Uterus (tissue), 3 donors: ENCODE measurements at regions not wholly inside any gene's neighbourhood (a gene's known extent, or its start where the extent isn't known, plus 50 kb on each side); places are given as distances from the start of the nearest gene placed in this dataset.

Experiments used
- DNase-seq, 2 donors: peaks; one replicate each; pipeline ENCODE4 v3.0.0-alpha.2; 2019 to 2020
- H3K27ac ChIP-seq, 2 donors: fragments of 200-600 bp; sonication (generic); 1 replicate in 1 of 2; 2 replicates in 1 of 2; pipeline ENCODE4 v1.5.1; 2016 to 2018
- H3K27me3 ChIP-seq, 2 donors: fragments of 200-600 bp; sonication (generic); one replicate each; pipeline ENCODE4 v1.5.1; 2018 to 2019; ENCODE audit warnings: control low read depth in 1 of 2
- H3K36me3 ChIP-seq, 2 donors: fragments of 200-600 bp; sonication (generic); one replicate each; pipeline ENCODE4 v1.5.1; 2019; ENCODE audit warnings: control low read depth in 1 of 2
- H3K4me1 ChIP-seq, 2 donors: fragments of 200-600 bp; sonication (generic); one replicate each; pipeline ENCODE4 v1.5.1; 2018 to 2019; ENCODE audit warnings: control low read depth in 1 of 2
- H3K4me3 ChIP-seq, 2 donors: fragments of 200-600 bp; sonication (generic); 1 replicate in 1 of 2; 2 replicates in 1 of 2; pipeline ENCODE4 v1.5.1; 2018 to 2019; ENCODE audit warnings: mild to moderate bottlenecking in 1 of 2
- H3K9me3 ChIP-seq, 2 donors: fragments of 200-600 bp; sonication (generic); one replicate each; pipeline ENCODE4 v1.5.1; 2019; ENCODE audit warnings: control low read depth in 1 of 2
- CTCF ChIP-seq, 4 experiments: fragments of 200-600 bp in 2 of 4; fragments of 450-650 bp in 2 of 4; sonication (generic) in 2 of 4; IDR thresholded peaks; one replicate each; pipeline ENCODE4 v1.5.1; 2016 to 2019; ENCODE audit warnings: antibody characterized with exemption in 4 of 4, mild to moderate bottlenecking in 2 of 4, moderate library complexity in 1 of 4
- POLR2A ChIP-seq, 2 donors: fragments of 450-650 bp; IDR thresholded peaks; one replicate each; pipeline ENCODE4 v1.6.1; 2016; ENCODE audit warnings: antibody characterized with exemption in 2 of 2, mild to moderate bottlenecking in 1 of 2, moderate library complexity in 1 of 2
- intact Hi-C: fragments of 100-400 bp; cut with DNase I; formaldehyde crosslinking; loops from one replicate; pipeline ENCODE4 v1.15.1; 2023; ENCODE audit warnings: low total_unique reads
- donor health status: DM: yes; HTN: yes; CAD: no.

GRCh38 chr9:14453286-14453685 lies 139.3 kb upstream of the NFIB start:
- no peak for DNase-seq
- Histone ChIP-seq H3K9me3 (no peaks in the 10 kb centered on the region), H3K36me3 (no peaks in the 10 kb centered on the region), H3K27ac (no peak overlapping the region), H3K27me3 (no peaks in the 10 kb centered on the region), H3K4me3 (no peak overlapping the region), H3K4me1 (no peaks in the 10 kb centered on the region)
- TF ChIP-seq CTCF (IDR thresholded peaks at IDR 0.05) (no peak), POLR2A (IDR thresholded peaks at IDR 0.05) (no peak)
- intact Hi-C loops, result no loop called here

GRCh38 chr9:14452539-14452938 lies 138.6 kb upstream of the NFIB start:
- Histone ChIP-seq H3K4me1 (no peaks in the 10 kb centered on the region), H3K4me3 (no peak overlapping the region), H3K36me3 (no peaks in the 10 kb centered on the region), H3K9me3 (no peaks in the 10 kb centered on the region), H3K27ac (no peak overlapping the region), H3K27me3 (no peaks in the 10 kb centered on the region)
- intact Hi-C loops, result no loop called here
- DNase-seq, result no peak
- TF ChIP-seq POLR2A (IDR thresholded peaks at IDR 0.05) (no peak), CTCF (IDR thresholded peaks at IDR 0.05) (no peak)

DNA sequence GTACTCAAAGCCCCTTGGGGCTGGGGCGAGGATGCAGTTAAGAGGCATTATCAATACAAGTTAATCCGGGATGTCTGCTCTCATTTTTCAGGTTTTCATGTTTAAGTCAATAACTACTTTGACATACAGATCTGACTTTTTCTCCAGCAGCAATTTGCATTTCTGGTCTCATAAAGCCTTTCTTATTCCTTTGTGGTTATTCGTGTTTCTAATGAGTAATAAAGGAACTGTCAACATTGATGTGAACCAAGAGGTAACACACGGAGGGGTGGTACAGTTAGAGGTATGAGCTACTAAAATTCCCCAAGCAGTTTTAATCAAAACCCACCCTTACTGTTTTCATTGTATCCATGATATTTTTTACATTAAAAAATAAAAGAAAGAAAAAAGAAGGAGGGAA lies 138.0 kb upstream of the NFIB start:
- H3K4me3 ChIP-seq, result no peak overlapping the region
- H3K27me3 ChIP-seq, result no peaks in the 10 kb centered on the region
- no peaks in the 10 kb centered on the region for H3K36me3 ChIP-seq
- TF ChIP-seq CTCF (IDR thresholded peaks at IDR 0.05) (no peak), POLR2A (IDR thresholded peaks at IDR 0.05) (no peak)
- H3K4me1 ChIP-seq, result no peaks in the 10 kb centered on the region
- no peaks in the 10 kb centered on the region for H3K9me3 ChIP-seq
- H3K27ac ChIP-seq, result no peak overlapping the region
- DNase-seq, result no peak
- intact Hi-C loops, result no loop called here

DNA sequence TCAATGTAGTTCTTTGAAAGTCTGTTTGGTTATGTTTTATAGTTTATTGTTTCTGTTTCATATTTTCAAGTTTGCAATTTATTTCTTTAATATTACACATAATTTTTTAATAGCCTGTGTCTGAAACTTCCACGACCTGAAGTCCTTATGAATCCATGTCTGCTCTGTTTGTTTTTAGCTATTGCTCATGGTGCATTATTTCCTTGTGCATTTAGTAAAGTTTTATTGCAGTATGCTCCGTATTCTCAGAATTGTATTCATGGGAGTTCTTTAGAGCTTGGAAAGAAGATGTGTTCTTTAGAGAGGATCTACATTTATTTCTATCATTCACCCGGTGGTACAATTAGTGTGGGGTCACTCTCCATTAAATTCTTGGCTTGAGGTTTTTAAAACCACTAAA lies 133.2 kb upstream of the NFIB start:
- no peak for TF ChIP-seq CTCF (IDR thresholded peaks at IDR 0.05)
- no peak for TF ChIP-seq POLR2A (IDR thresholded peaks at IDR 0.05)
- Histone ChIP-seq H3K36me3 (no peaks in the 10 kb centered on the region), H3K27ac (no peak overlapping the region), H3K27me3 (no peaks in the 10 kb centered on the region), H3K4me3 (no peak overlapping the region), H3K9me3 (no peaks in the 10 kb centered on the region), H3K4me1 (no peaks in the 10 kb centered on the region)
- no peak for DNase-seq
- intact Hi-C loops, result no loop called here

DNA sequence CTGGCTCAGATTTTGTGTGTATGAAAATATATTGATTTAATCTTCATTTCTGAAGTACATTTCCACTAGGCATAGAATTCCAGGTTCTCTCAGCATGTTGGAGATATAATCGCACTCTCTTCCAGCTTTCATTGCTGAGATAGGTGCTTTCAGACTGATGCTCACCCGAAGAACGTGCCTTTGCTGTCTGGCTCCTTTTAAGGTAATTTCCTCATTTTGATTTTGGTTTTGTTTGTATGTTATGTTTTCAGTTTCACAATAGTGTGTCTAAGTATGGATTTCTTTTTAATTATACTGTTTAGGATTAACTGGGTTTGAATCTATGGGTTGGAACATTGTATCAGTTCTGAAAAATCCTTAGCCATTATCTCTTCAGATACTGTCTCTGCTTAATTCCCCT lies 132.0 kb upstream of the NFIB start:
- H3K27me3 ChIP-seq, result no peaks in the 10 kb centered on the region
- TF ChIP-seq POLR2A (IDR thresholded peaks at IDR 0.05) (no peak), CTCF (IDR thresholded peaks at IDR 0.05) (no peak)
- H3K9me3 ChIP-seq, result no peaks in the 10 kb centered on the region
- H3K4me3 ChIP-seq, result no peak overlapping the region
- intact Hi-C loops, result no loop called here
- H3K36me3 ChIP-seq, result no peaks in the 10 kb centered on the region
- no peak overlapping the region for H3K27ac ChIP-seq
- no peaks in the 10 kb centered on the region for H3K4me1 ChIP-seq
- DNase-seq, result no peak
